ENCODE measurements at regions not wholly inside any gene's neighbourhood (a gene's known extent, or its start where the extent isn't known, plus 50 kb on each side); places are given as distances from the start of the nearest gene placed in this dataset.
A peak's percentile ranks its signal among the peaks of the same experiment; 100 is the strongest.

DNA sequence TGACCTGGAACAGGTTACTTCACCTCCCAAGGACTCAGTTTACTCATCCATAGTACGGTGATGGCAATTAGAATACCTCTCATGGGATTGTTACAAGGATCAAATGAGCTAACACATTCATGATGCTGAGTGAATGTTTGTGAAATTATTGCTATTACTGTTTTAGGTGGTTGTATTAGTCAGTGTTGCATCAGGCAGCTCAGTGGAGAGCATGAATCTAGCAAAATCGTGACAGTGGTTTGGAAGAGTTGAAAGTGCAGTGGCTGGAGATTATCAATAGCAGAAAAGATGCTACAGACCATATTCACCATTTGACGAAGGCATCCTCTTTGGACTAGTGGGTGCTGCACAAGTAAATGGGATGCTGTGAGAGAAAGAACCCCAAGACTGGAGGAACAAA is 50.4 kb upstream of the CTNNBL1 start:
- no peak for DNase-seq

DNA sequence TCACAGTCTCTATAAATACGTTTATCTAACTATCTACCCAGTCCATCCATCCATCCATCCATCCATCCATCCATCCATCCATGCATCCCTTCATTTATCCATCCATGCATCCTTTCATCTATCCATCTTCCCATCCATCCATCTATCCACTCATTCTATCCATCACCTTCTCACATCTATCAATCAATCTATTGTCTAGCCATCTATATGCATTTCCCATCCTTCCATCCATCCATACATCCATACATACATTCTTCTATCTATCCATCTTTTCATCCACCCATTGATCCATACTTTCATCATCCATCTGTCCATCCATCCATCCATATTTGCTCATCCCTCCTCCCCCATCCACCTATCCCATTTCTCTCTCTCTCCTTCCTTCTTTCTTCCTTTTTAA is 51.6 kb upstream of the CTNNBL1 start:
- no peak for DNase-seq

DNA sequence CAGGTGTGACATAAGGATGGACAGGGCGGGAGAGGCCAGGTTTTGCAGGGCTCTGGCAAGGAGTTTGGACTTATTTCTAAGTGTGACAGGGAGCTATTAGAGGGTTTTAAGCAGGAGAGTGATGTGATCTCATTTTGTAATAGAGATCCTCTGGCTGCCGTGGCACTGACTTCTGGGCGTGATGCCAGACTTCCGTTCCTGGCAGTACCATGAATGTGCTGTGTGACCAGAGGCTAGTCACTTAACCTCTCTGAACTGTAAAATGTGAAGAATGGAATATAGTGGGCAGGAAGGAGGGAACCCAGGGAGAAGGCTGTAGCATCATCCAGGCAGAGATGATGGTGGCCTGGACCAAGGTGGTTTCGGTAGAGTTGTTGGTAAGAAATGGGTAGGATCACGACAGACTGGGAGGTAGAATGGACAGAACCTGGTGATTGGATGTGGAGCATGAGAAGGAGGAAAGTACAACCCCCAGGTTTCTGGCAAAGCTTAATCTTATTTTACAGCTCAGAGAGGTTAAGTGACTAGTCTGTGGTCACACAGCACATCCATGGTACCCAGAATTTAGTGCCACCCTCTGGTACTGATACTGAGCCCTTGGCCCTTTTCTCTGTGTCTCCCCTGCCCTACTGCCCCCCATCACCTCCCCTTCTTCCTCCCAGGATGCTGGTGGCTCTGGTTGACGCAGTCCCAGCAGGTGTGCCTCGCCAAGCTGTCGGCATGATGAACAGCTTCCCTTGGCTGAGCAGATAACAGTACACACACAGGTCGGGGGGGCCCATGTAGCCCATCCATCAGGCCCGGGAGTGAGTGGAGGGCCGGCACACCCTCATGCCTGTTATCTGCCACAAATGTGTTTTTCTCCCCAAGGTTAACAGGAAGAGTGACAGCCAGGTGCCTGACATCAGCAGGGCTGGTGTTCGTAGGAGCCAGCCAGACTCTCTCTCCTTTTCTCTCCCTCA is 52.9 kb upstream of the CTNNBL1 start:
- DNase-seq = no peak

DNA sequence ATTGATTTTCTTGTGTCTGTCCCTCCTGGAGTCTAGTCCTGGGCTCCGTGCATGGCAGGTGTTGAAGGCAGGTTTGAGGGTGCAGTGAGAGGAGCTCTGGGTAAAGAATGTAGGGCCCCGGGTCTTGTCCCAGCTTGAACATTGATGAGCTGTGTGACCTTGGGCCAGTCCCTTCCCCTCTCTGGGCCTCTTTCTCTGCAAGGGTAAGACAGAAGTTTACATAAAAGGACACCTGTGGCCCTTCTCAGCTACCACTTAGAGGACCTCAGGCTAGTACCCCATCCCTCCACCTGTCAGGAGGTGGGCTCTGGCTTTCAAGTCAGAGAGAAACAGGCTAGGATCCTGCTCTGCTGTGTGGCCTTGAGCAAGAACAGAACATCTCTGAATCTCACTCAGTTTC is 55.3 kb upstream of the CTNNBL1 start:
- no peak for DNase-seq

DNA sequence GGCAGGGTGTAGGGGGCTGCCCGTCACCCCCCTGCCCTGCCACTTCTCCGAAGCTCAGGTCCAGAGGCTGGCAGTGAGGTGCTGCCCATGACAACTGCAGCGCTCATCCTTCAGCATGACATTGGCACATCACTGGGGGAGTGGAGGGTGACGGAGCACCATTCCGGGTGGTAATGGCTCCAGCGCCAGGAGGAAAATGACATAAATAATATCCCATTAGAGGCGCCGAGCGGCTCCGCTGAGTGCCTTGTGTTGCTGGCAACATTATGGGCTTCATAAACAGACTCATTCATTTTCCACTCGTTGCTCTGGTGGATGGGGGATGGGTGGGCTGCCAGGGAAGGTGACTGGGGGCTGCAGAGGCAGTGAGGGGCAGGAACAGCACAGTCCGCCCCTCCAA is 56.9 kb upstream of the CTNNBL1 start:
- DNase-seq = no peak

DNA sequence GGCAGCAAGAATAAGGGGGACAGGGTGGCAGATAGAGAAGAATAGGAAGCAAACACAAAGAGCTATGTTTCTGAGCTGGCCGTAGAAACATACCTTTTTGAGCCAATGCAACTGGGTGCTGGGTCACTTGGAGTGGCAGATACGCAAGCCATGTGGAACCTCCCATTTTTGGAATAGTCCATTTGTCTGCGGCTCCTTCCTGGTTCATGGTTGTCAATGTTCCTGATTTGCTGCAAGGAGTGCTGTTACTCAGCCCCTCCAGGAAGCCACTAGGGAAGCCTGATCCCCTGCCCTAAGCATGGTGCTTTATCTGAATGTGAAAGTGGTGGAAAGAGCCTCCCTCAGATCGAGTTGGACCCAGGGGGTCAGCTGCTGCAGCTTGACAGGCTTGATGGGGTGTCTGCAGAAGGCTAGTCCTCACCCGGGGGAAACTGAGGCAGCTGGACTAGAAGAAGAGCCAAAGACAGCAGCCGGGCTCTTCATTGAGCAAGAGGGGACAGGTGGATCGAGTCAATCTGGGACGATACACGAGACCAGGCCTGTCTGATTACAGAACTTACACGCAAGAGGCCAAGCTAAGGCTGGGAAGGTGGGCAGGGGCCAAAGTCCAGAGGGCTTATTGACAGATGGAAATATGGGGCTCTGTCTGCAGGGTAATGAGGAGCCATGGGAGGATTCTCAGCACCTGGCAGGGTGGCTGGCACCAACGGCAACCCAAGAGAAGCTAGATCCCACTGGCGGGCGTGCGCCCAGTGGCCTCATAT is 57.4 kb upstream of the CTNNBL1 start:
- DNase-seq = no peak

DNA sequence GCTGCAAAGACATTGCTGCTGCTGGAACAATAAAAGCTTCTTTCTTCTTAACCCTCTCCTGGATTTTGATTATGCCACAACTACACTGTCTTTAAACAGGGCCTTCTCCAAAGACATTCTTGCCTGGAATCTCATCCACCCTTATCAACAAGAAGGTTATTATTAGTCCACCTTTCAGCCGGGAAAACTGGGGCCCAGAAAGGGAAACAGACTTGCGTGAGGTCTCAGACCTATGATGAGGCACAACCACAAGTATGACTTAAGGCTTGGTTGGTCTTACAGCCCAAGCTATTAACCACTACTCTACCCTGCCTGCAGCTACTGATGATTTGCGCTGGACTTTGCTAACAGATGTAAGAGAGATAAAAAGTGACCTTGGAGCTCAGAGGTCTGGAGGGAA is 62.8 kb upstream of the CTNNBL1 start:
- DNase-seq = no peak

DNA sequence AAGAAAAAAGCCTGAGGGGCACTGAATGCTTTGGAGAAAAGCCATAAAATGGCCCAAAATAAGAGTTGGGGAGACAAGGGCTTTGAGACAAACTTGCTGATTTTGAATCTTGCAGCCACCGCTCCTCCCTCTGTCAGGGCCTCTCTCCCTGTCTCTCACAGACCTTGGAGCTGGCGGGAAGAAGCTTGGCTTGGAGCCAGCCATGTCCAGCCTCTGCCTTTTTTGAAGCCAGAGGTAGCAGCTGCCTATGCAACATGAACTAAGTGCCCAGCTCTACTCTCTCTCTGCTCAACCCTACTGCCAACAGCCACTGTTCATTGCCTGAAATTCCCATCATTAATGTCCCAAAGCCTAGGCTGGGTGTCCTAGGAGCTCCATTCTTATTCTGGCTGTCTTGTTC is 63.7 kb upstream of the CTNNBL1 start:
- no peak for DNase-seq

DNA sequence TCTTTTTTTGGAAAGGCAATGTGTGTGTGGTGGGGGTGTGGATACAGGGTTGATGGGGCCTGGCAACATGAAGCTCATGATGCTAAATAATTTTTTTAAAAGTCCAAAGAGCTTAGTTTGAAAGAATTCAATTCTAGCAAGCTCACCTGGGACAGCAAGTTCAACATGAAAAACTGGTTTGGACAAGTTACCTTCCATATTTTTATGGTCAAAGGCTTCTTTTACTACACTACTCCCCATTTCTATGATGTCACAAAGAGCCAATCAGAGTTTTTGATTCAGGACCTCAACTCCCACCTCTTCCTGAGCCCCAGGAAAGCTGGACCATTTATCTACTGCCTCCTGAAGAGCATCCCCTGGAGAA is 66.1 kb upstream of the CTNNBL1 start:
- no peak for DNase-seq

DNA sequence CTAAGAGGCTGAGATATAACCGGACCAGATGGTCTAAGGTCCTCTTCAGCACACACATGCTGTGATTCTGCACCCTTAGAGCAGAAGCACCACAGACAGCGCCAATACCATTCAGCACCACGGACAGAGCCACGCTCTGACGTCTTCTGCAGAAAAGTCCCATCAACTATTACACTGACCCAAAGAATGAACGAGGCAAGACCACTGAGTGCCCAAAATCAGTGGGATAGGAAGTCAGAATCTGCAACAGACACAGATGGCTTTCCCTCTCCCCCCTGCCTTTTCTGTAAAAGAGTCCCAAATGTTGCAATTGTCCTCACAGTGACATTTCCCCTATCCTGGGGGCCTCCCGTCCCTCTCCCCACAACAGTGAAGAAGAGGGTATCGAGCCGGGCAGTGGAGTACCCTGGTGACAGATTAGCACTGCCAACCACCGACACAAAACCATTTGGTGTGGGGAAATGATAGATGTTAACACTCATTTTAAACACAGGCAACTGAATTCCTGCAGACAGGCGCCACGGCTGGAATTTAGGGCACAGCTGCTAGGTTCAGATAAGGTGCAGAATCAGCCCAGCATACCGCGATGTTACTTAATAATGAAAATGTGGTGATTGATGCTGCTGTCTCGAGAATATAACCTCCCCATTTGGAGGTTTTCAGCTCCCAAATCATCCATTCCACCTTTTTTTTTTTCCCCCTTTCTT is 66.6 kb upstream of the CTNNBL1 start:
- no peak for DNase-seq

DNA sequence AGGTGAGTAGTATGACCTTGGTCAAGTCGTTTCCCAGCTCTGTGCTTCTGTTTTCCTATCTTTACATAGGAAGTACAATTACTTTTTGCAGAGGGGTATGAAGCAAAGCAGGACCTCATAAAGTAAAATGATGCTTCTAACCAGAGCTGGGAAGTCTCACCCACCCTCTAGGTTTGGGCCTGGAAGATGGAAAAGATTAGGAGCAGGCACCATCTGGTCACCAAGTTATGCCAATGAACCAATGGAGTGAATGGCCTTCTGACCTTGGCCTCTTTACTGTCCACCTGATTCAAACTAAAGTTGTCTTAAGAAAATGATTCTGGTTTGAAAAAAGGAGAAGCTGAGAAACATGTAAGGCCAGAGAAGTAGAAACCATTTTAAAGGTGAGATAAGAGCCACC is 68.9 kb upstream of the CTNNBL1 start:
- no peak for DNase-seq

DNA sequence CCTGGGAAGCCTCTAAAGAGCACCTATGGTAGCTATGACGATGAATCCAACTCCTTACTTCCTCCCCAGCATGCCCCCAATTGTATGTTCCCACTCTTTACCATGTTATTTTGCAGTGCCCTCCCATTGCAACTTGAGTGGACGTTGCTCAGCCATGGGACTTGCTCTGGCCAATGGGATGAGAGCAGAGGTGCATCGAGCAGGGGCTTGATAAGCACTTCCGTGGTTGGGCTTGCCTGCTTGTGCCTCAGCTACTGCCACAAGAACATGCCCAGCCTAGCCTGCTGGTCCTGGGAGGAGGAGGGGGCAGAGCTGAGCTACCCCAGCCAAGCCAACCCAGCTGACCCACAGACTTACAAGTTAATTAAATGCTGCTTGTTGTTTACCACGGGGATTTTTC is 71.1 kb upstream of the CTNNBL1 start:
- no peak for DNase-seq

DNA sequence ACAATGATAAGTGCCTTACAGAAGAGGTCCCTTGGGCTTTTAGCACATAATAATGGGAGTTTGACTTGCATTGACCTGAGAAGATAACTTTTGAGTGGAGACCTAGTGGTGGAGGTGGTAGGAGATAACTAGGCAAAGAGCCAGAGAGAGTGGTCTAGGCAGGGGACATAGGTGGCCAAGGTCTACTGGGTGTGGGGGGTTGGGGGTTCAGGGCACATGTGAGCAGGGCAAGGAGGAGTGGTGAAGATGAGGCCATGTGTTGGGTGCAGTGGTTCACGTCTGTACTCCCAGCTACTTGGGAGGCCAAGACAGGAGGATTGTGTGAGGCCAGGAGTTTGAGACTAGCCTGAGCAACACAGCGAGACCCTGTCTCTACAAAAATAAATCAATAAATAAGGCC is 74.3 kb upstream of the CTNNBL1 start:
- DNase-seq = no peak

DNA sequence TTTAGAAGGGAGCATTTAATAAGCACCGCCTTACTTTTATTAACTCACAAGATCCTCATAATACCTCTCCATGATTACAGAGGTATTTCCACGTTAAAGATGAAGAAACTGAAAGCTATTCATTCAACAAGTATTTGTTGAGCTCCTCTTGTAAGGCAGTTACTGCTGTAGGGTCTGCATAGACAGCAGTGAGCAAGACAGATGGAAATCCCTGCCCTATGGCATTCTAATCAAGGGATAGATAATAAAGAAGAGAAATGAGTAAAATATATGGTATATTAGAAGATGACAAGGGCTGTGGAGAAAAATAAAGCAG is 77.8 kb upstream of the CTNNBL1 start:
- no peak for DNase-seq

DNA sequence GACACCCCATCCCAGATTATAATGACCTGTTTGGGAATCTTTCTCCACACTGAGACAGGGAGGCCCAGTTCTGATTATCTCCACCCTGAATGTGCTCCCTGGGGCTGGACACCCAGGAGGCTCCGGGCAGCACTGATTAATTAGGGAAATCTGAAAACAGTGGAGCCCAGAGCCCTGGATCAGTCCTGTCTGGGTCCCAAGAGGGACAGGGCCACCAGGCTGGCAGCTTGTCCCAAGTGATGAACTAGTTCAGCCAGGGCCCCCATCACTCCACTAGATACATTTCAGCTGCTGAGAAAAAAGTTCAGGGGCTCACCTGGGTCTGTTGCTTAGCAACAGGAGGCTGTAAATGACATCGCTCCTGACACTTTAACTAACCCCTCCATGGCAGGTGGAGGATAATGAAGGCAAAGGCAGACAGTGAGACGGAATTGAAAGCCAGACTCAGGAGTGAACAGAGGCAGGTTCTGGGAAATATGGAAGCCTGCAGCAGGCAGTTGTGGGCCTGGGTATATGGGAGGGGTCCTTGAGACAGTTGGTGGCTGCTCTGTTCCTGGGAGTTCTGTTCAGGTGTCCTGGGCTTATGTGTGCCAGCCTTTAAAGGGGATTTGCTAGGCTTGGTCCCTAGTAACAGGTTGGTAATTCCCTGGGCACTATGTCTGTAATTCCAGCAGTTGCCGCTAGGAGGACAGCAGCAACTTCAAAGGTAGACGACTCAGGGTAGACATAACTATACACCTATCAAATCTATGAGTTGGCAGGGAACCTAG is 78.3 kb upstream of the CTNNBL1 start:
- peak in 1 of 2 experiments; percentile 36 for DNase-seq

DNA sequence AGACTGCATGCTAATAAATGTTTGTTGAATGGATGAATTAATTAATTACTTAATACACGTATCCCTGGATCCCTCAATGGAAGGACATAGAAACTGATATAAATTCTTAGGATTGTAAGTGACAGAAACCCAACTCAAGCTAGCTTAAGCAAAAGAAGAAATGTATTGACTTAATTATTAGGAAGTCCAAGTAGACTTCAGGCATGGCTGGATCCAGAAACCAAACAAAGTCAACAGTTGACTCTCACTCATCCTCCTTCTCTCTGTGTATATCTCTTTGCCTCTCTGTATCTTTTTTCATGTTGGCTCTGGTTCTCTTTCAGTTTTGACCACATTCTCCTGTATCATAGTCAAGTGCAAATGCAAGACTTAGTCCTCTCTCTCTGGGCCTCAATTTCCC is 82.0 kb upstream of the CTNNBL1 start:
- no peak for DNase-seq

DNA sequence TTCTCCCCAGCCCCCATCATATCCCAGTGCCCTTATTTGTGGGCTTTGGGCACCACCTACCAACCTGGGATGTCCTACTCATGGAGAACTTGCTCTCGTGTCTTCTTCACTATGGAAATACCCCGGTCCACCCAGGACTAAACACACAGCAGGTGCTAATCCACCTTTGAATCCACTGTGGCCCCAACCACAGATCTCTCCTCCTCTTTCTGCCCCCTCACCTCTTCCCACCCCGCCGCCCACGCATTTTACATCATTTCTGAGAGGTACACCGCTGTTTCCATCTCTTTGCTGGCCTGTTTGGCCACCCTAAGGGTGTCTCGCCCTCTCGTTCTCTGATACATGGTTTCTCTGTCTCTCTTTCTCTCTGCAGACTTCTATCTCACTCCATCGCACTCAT is 82.5 kb upstream of the CTNNBL1 start:
- DNase-seq = no peak

DNA sequence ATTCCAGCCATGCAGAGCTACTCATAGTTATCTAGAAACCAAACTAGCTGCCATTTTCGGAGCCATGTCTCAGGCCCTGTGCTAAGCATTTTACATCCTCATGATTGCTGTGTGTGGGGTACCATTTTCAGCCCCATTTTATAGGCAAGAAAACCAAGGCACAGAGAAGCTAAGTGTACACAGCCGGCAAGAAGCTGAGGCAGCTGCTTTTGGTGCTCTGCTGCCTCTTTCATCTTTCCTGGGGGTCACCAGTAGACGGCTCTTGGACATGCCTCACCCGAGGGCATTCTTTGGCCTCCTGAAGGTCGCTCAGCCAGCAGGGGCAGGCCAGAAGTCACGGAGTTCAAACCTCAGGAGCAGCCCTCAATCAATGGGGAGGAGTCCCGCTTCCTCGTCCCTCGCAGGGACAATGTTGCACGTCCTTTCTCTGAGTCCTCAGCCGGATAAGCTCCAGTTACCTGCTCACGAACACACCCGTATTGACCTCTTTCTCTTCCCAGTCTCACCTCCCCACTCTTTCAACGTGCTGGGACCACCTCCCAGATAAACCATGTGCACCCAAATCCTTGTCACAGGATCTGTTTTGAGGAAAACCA is 82.6 kb upstream of the BLCAP start:
- no peak for DNase-seq

DNA sequence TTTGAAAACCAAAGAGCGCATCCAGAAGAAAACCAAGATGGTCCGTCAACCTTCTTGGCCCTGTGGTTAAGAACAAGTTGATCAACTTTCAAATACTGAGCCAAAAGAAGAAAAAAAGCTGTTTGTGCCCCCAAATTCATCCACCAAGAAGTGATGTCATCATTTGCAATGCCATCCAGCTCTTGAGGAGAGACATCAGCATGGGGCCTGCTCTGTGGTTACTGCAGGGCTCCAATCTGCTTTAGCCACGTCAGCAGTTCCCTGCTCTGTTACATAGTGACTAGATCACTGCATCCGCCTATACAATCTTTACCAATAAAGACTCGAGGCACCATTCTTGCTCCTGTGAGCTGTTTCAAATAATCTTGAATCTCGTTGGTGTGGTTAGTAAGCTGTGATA is 75.0 kb upstream of the BLCAP start:
- DNase-seq = no peak

DNA sequence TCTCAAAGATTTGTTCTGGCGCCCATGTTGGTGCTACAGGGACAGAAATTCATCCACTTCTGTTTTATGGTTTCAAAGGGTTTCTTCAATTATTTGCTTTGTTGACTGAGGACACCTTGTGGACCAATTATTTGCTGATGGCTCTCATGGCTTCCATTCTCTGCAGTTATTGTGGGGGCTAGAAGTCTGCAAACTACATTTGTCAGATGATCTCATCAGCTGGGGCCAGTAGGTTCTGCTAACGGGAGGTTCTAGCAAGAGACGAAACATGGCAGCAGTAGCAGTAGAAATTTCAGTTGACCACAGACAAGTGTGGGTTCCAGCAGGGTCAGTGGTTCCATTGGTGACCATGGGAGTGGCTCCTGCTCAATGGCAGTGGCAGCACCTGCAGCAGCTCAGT is 72.8 kb upstream of the BLCAP start:
- no peak for DNase-seq

DNA sequence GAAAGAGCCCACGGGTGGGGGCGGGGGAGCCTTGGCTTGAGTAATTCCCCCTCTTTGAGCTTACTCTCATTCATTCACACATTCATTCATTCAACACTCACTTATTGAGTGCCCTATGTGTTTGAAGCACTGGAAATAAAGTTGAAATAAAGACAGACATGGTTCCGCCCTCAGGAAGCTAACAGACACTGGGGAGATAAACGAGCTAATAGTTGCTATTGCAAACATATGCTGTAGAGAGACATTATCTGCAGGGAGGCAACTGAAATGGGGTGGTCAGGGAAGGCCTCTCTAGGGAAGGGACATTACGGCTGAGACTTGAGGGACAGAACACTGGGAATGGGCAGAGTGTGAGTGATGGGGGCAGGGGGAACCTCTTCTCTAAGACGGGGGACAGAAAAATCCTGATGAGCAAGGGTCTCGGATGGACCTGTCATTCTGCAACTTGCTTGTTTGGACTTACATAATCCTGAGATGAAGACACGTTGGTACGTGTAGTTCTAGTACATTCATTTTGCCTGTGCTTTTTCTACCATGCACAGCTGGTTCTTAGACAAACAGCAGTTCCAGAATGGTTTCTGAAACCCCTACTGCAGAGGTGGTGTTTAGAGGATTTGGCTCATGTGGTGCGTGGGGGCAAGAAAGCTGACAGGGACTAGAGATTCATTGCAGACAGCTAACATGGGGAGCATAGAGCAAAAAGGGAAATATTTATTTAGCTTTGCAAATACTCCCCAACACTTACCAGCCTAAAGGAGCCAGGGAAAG is 71.1 kb upstream of the BLCAP start:
- no peak for DNase-seq

DNA sequence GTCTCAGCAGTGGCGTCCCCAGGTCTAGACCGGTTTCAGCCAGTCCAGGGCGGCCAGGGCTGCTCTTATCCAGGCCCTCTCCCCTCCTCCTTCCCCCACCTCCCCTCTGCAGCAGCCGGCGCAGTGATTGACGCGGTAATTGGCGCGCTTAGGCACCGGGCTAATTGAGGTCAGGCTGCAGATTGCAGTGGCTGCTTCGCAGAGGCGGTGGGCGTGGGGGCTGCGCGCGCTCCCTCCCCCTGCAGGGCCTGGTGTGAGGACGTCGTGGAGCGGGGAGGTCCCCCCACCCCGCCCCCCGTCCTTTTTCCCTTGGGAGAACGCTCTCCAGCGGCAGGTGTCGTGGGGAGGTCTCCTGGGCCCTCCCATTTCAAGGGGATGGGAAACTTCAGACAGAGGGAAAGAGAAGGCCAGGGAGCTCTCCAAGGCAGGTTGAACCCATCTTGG is 70.4 kb upstream of the BLCAP start:
- peak; percentile 72 to 75 for DNase-seq
